ENCODE measurements at regions not wholly inside any gene's neighbourhood (a gene's known extent, or its start where the extent isn't known, plus 50 kb on each side); places are given as distances from the start of the nearest gene placed in this dataset.

- FAIRE-seq (no peak), ATAC-seq (no peak), DNase-seq (no peak)
- H3K36me3 ChIP-seq = no peaks in the 10 kb centered on the region
- TF ChIP-seq CTCF (IDR thresholded peaks at IDR 0.05) = no peak
- H3K27me3 ChIP-seq = no peaks in the 10 kb centered on the region
- H3K4me1 ChIP-seq = no peaks in the 10 kb centered on the region
- no peak overlapping the region for H3K27ac ChIP-seq
- intact Hi-C loops (cut with DNase I) = no loop called here
- no peaks in the 10 kb centered on the region for H3K9me3 ChIP-seq
- no peak overlapping the region for H3K4me3 ChIP-seq
Observed at GRCh38 chr18:73381699-73382036, 513.9 kb upstream of the NETO1 start.

- FAIRE-seq (no peak), ATAC-seq (no peak), DNase-seq (no peak)
- no peak overlapping the region for H3K27ac ChIP-seq
- 63 to 71% methylated on average over 2 of the region's 2 CpGs for WGBS, 2 donors
- no peak overlapping the region for H3K4me3 ChIP-seq
- H3K27me3 ChIP-seq = no peaks in the 10 kb centered on the region
- no peaks in the 10 kb centered on the region for H3K4me1 ChIP-seq
- no peak for TF ChIP-seq CTCF (IDR thresholded peaks at IDR 0.05)
- H3K9me3 ChIP-seq = no peaks in the 10 kb centered on the region
- H3K36me3 ChIP-seq = no peaks in the 10 kb centered on the region
- intact Hi-C loops (cut with DNase I) = no loop called here
Observed at GRCh38 chr18:73381016-73381698, 513.4 kb upstream of the NETO1 start.

- no peak for ATAC-seq
- H3K27me3 ChIP-seq = no peaks in the 10 kb centered on the region
- no peak overlapping the region for H3K27ac ChIP-seq
- intact Hi-C loops (cut with DNase I) = no loop called here
- no peak for FAIRE-seq
- no peak for DNase-seq
- no peak for TF ChIP-seq CTCF (IDR thresholded peaks at IDR 0.05)
- no peak overlapping the region for H3K4me3 ChIP-seq
- no peaks in the 10 kb centered on the region for H3K9me3 ChIP-seq
- H3K36me3 ChIP-seq = no peaks in the 10 kb centered on the region
- 59 to 73% methylated on average over 3 of the region's 3 CpGs for WGBS, 2 donors
- no peaks in the 10 kb centered on the region for H3K4me1 ChIP-seq
Observed at GRCh38 chr18:73366713-73367112, 498.9 kb upstream of the NETO1 start.

GRCh38 chr18:73365018-73365417 lies 497.2 kb upstream of the NETO1 start:
- DNase-seq (no peak), ATAC-seq (no peak), FAIRE-seq (no peak)
- Histone ChIP-seq H3K4me3 (no peak overlapping the region), H3K36me3 (no peaks in the 10 kb centered on the region), H3K27ac (no peak overlapping the region), H3K4me1 (no peaks in the 10 kb centered on the region), H3K27me3 (no peaks in the 10 kb centered on the region), H3K9me3 (no peaks in the 10 kb centered on the region)
- intact Hi-C loops (cut with DNase I) = no loop called here
- no peak for TF ChIP-seq CTCF (IDR thresholded peaks at IDR 0.05)
- WGBS, 2 donors = 53 to 65% methylated on average over 4 of the region's 4 CpGs

GRCh38 chr18:73355121-73355520 lies 487.3 kb upstream of the NETO1 start:
- Histone ChIP-seq H3K4me1 (no peaks in the 10 kb centered on the region), H3K36me3 (no peaks in the 10 kb centered on the region), H3K4me3 (no peak overlapping the region), H3K27ac (no peak overlapping the region), H3K9me3 (no peaks in the 10 kb centered on the region), H3K27me3 (no peaks in the 10 kb centered on the region)
- no peak for ATAC-seq
- TF ChIP-seq CTCF (IDR thresholded peaks at IDR 0.05) = no peak
- intact Hi-C loops (cut with DNase I) = no loop called here
- 16 to 24% methylated on average over 1 of the region's 1 CpG for WGBS, 2 donors
- no peak for FAIRE-seq
- DNase-seq = no peak
